HCT116 (cell line): ENCODE measurements at regions not wholly inside any gene's neighbourhood (a gene's known extent, or its start where the extent isn't known, plus 50 kb on each side); places are given as distances from the start of the nearest gene placed in this dataset.

Source experiments
- ATAC-seq: fragments of 200-7000 bp; cut with Tn5 transposase; 2 replicates; pipeline ENCODE4 v1.9.1; 2020; ENCODE audit warnings: mild to moderate bottlenecking, moderate library complexity
- BruUV-seq: library from RNA; stranded (reverse); fragments of 400-500 nt; replicated peaks from 2 replicates; lab custom pipeline; 2021; lab: Mats Ljungman, UMichigan
- CTCF ChIA-PET: fragments of 300-600 bp; sonication (Branson Sonifier 250); formaldehyde crosslinking; loops from one replicate; lab custom pipeline; 2021; ENCODE audit warnings: antibody characterized with exemption; lab: Charles Lee
- POLR2A ChIA-PET: fragments of 300-600, 350-600 bp; sonication (Branson Sonifier 250); formaldehyde crosslinking; loops from one replicate; lab custom pipeline; 2021; ENCODE audit warnings: antibody characterized with exemption; lab: Charles Lee
- RAD21 ChIA-PET, 2 experiments: fragments of 300-600 bp; sonication (Branson Sonifier 250); formaldehyde crosslinking; loops; one replicate each; lab custom pipeline; 2023; ENCODE audit warnings: low total read pairs in 2 of 2; ENCODE audit not compliant: uncharacterized antibody in 2 of 2, unreplicated experiment in 2 of 2, low non-redundant PET in 1 of 2; lab: Charles Lee
- DNase-seq: peaks from one replicate; pipeline ENCODE4 v3.0.0-alpha.2; 2010; ENCODE audit warnings: low read depth, low spot score
- H2AFZ ChIP-seq: fragments of 200-600 bp; shearing (Covaris generic), sonication (generic); 2 replicates; pipeline ENCODE4 v1.6.1; 2017; ENCODE audit warnings: low read depth, mixed run types, mixed read lengths, antibody characterized with exemption, low read length; ENCODE audit not compliant: poor library complexity, severe bottlenecking
- H3K27ac ChIP-seq: 2 replicates; pipeline ENCODE4 v1.5.1; 2012; ENCODE audit warnings: low read depth, low read length
- H3K27me3 ChIP-seq: fragments of 200-600 bp; sonication (generic); 2 replicates; pipeline ENCODE4 v1.6.1; 2016; ENCODE audit warnings: mixed run types, low read length, mixed read lengths; ENCODE audit not compliant: insufficient read depth
- H3K36me3 ChIP-seq, 2 experiments: fragments of 200-500 bp in 1 of 2; fragments of 200-600 bp in 1 of 2; sonication (Bioruptor generic) in 1 of 2; sonication (generic) in 1 of 2; 2 replicates each; pipeline versions ENCODE4 v1.5.1 to v1.6.1; 2014 to 2016; ENCODE audit warnings: low read length in 2 of 2, inconsistent platforms in 1 of 2, mixed read lengths in 1 of 2, mixed run types in 1 of 2; ENCODE audit not compliant: insufficient read depth in 2 of 2, control insufficient read depth in 1 of 2
- H3K4me1 ChIP-seq, 2 experiments: fragments of 200-600 bp in 1 of 2; sonication (generic) in 1 of 2; 2 replicates each; pipeline versions ENCODE4 v1.5.1 to v1.6.1; 2012 to 2017; ENCODE audit warnings: low read length in 2 of 2, inconsistent platforms in 1 of 2, mild to moderate bottlenecking in 1 of 2, mixed read lengths in 1 of 2, mixed run types in 1 of 2, moderate library complexity in 1 of 2; ENCODE audit not compliant: insufficient read depth in 2 of 2, control insufficient read depth in 1 of 2
- H3K4me2 ChIP-seq: fragments of 200-600 bp; sonication (generic); 2 replicates; pipeline ENCODE4 v1.6.1; 2017; ENCODE audit warnings: mixed run types, low read length, mixed read lengths
- H3K4me3 ChIP-seq, 2 experiments: fragments of 200-600 bp in 1 of 2; sonication (generic) in 1 of 2; replicated peaks in 1 of 2; 2 replicates each; pipeline ENCODE4 v1.5.1; 2011 to 2016; ENCODE audit warnings: low read length in 2 of 2, control low read depth in 1 of 2, low read depth in 1 of 2, mild to moderate bottlenecking in 1 of 2, mixed read lengths in 1 of 2, mixed run types in 1 of 2
- H3K79me2 ChIP-seq: fragments of 200-600 bp; sonication (generic); 2 replicates; pipeline ENCODE4 v1.6.1; 2017; ENCODE audit warnings: mild to moderate bottlenecking, mixed run types, low read length, moderate library complexity, mixed read lengths; ENCODE audit not compliant: insufficient read depth
- H3K9ac ChIP-seq: fragments of 200-600 bp; sonication (generic); 2 replicates; pipeline ENCODE4 v1.6.1; 2016; ENCODE audit warnings: low read length, mixed read lengths
- H3K9me2 ChIP-seq: fragments of 200-600 bp; sonication (generic), shearing (Covaris generic); 2 replicates; pipeline ENCODE4 v1.6.1; 2017; ENCODE audit warnings: mixed run types, mild to moderate bottlenecking, moderate library complexity; ENCODE audit not compliant: insufficient read depth
- H3K9me3 ChIP-seq, 2 experiments: fragments of 200-500 bp in 1 of 2; fragments of 200-600 bp in 1 of 2; sonication (Bioruptor generic) in 1 of 2; sonication (generic) in 1 of 2; 2 replicates each; pipeline ENCODE4 v1.6.1; 2014 to 2017; ENCODE audit warnings: low read length in 2 of 2, mixed read lengths in 2 of 2, inconsistent platforms in 1 of 2, low read depth in 1 of 2, mild to moderate bottlenecking in 1 of 2, mixed run types in 1 of 2, moderate library complexity in 1 of 2; ENCODE audit not compliant: control insufficient read depth in 1 of 2, insufficient read depth in 1 of 2
- H4K20me1 ChIP-seq: fragments of 200-600 bp; sonication (generic), shearing (Covaris generic); 2 replicates; pipeline ENCODE4 v1.6.1; 2017; ENCODE audit warnings: mixed run types, mild to moderate bottlenecking, moderate library complexity; ENCODE audit not compliant: insufficient read depth
- CBX3 ChIP-seq: IDR thresholded peaks from 2 replicates; pipeline ENCODE4 v1.6.1; 2012; ENCODE audit warnings: low read depth
- CEBPB ChIP-seq: IDR thresholded peaks from 2 replicates; pipeline ENCODE4 v1.6.1; 2012; ENCODE audit warnings: low read depth
- CTCF ChIP-seq, 3 experiments: fragments of 200-600 bp in 1 of 3; sonication (generic) in 1 of 3; IDR thresholded peaks in 2 of 3; conservative IDR thresholded peaks in 1 of 3; 2 replicates each; pipeline ENCODE4 v1.5.1; 2012 to 2017; ENCODE audit warnings: low read depth in 2 of 3, low read length in 2 of 3, antibody characterized with exemption in 1 of 3, borderline replicate concordance in 1 of 3, control low read depth in 1 of 3, mild to moderate bottlenecking in 1 of 3, mixed read lengths in 1 of 3, mixed run types in 1 of 3, moderate library complexity in 1 of 3; ENCODE audit not compliant: insufficient read depth in 1 of 3
- EZH2phosphoT487 ChIP-seq: fragments of 200-600 bp; IDR thresholded peaks from 2 replicates; pipeline ENCODE4 v1.6.1; 2018; ENCODE audit warnings: antibody characterized with exemption, borderline replicate concordance
- FOSL1 ChIP-seq: IDR thresholded peaks from 2 replicates; pipeline ENCODE4 v1.6.1; 2012; ENCODE audit warnings: low read depth
- MAX ChIP-seq: IDR thresholded peaks from 2 replicates; pipeline ENCODE4 v1.6.1; 2012
- RAD21 ChIP-seq: IDR thresholded peaks from 2 replicates; pipeline ENCODE4 v1.6.1; 2012; ENCODE audit warnings: low read depth, mild to moderate bottlenecking
- SIN3A ChIP-seq: IDR thresholded peaks from 2 replicates; pipeline ENCODE4 v1.6.1; 2012; ENCODE audit warnings: low read depth
- SRF ChIP-seq: IDR thresholded peaks from 2 replicates; pipeline ENCODE4 v1.6.1; 2012; ENCODE audit warnings: low read depth
- YY1 ChIP-seq: IDR thresholded peaks from 2 replicates; pipeline ENCODE4 v1.6.1; 2011; ENCODE audit warnings: low read length, low read depth, moderate library complexity, mild to moderate bottlenecking; ENCODE audit not compliant: insufficient replicate concordance; ENCODE audit errors: extremely low read depth
- ZBTB33 ChIP-seq: IDR thresholded peaks from 2 replicates; pipeline ENCODE4 v1.6.1; 2011; ENCODE audit warnings: mild to moderate bottlenecking, low read length, moderate library complexity; ENCODE audit not compliant: insufficient replicate concordance; ENCODE audit errors: extremely low read depth
- intact Hi-C: fragments of 100-400 bp; cut with micrococcal nuclease; formaldehyde crosslinking; loops from 2 replicates; pipeline ENCODE4 v1.10.0; 2022

GRCh38 chr1:200332716-200333115 is 77.1 kb downstream of the ZNF281 start:
- H3K27ac ChIP-seq, result no peak overlapping the region
- BruUV-seq, result no TSS peak
- intact Hi-C loops, result no loop called here
- no peak overlapping the region for H2AFZ ChIP-seq
- no peaks in the 10 kb centered on the region for H3K9me2 ChIP-seq
- no peak overlapping the region for H3K9ac ChIP-seq
- H3K4me1 ChIP-seq, result peaks cover 12 to 28% of the 10 kb centered on the region in 2 experiments
- H3K4me3 ChIP-seq, result no peak overlapping the region
- POLR2A ChIA-PET, result no interaction called here
- no peak for ATAC-seq
- H3K79me2 ChIP-seq, result no peaks in the 10 kb centered on the region
- no peaks in the 10 kb centered on the region for H3K36me3 ChIP-seq
- no peaks in the 10 kb centered on the region for H3K27me3 ChIP-seq
- no peaks in the 10 kb centered on the region for H4K20me1 ChIP-seq
- CTCF ChIA-PET, result no interaction called here
- H3K4me2 ChIP-seq, result no peak overlapping the region
- TF ChIP-seq YY1 (no peak), FOSL1 (no peak), EZH2phosphoT487 (no peak), MAX (no peak), SRF (no peak), CTCF (IDR thresholded peaks at IDR 0.05 in 2 of 3, conservative IDR thresholded peaks at IDR 0.05 in 1 of 3; ENCODE audit: borderline replicate concordance in 1 of 3, insufficient read depth in 1 of 3, low read depth in 2 of 3, low read length in 2 of 3) (no peak), RAD21 (no peak), CEBPB (no peak), SIN3A (no peak), ZBTB33 (no peak), CBX3 (no peak)
- no peaks in the 10 kb centered on the region for H3K9me3 ChIP-seq
- no peak for DNase-seq
- RAD21 ChIA-PET, result no interaction called here
